ENCODE measurements at regions not wholly inside any gene's neighbourhood (a gene's known extent, or its start where the extent isn't known, plus 50 kb on each side); places are given as distances from the start of the nearest gene placed in this dataset.
"Not testable (repeated sequence)": the region's sequence is repeated elsewhere in the genome, so short reads cannot be mapped to it uniquely, and the experiment has no call there.

- DNase-seq, result peak; percentile 68
These were observed 418.5 kb downstream of the TMEM121 start for GRCh38 chr14:105944632-105945610.

DNA sequence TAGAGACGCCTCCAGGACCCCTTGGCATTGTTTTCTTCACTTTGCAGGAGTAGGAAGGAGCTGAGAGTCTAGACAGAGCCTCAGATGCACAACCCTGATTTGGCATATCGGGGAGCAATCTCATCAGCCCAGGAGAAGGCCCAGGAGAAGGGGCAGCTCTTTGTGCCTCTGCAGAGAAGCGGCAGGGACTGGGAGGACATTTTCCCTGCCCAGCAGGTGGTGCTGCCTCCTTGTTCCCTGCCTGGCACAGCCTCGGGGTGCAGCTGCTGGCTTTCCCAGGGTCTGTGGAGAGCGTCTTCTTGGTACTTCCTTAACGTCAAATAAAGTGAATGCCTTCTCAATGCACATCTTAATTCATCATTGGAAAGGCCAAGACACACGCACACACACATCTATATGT, 419.5 kb downstream of the TMEM121 start:
- no peak for DNase-seq

GRCh38 chr14:105947599-105947998, 421.2 kb downstream of the TMEM121 start:
- no peak for DNase-seq

DNA sequence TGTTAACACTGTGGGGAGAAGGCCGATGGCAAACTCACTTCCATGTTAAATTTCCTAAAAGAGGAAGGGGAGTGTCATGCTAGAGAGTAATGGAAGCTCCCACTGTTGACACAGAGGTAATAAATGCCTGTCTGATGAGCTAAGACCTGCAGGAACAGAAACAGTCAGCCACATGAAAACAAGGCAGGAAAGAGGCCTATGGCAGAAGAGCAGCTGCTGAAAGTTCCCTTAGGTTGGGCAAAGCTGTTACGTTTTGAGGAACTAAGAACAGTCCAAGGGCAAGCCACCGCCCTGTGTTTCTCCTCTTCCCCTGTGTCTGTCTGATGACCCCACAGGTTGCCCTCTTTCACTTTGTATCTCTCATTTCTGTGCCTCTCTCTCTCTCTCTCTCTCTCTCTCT, 422.6 kb downstream of the TMEM121 start:
- DNase-seq, result peak; percentile 1

GRCh38 chr14:105950364-105950892, 424.0 kb downstream of the TMEM121 start:
- DNase-seq, result not testable (repeated sequence)

- DNase-seq, result no peak
These were observed 425.0 kb downstream of the TMEM121 start for GRCh38 chr14:105951399-105951798.

GRCh38 chr14:105952222-105952621, 425.8 kb downstream of the TMEM121 start:
- no peak for DNase-seq

DNA sequence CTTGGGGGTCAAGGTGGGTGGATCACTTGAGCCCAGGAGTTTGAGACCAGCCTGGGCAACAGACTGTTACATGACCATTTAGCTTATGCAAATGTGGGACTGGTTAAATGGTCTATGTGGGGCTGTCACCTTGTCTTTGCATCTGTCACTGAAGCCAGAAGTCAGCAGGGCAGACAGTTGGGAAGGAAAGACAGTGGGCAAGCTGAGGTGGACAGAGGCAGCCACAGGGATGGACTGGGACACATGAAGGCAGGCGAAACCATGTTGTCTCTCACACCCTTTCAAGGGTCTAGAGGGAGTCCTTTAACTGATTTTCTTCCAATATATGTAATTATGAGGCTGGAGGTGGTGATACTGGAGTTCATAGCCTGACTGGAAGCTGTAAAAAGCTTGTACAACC, 426.4 kb downstream of the TMEM121 start:
- DNase-seq, result no peak

DNA sequence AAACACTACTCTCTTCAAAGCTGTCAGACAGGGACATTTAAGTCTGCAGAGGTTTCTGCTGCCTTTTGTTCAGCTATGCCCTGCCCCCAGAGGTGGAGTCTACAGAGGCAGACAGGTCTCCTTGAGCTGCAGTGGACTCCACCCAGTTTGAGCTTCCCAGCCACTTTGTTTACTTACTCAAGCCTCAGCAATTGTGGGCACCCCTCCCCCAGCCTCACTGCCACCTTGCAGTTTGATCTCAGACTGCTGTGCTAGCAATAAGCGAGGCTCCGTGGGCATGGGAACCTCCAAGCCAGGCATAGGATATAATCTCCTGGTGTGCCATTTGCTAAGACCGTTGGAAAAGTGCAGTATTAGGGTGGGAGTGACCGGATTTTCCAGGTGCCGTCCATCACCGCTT, 435.2 kb downstream of the TMEM121 start:
- not testable (repeated sequence) for DNase-seq

DNA sequence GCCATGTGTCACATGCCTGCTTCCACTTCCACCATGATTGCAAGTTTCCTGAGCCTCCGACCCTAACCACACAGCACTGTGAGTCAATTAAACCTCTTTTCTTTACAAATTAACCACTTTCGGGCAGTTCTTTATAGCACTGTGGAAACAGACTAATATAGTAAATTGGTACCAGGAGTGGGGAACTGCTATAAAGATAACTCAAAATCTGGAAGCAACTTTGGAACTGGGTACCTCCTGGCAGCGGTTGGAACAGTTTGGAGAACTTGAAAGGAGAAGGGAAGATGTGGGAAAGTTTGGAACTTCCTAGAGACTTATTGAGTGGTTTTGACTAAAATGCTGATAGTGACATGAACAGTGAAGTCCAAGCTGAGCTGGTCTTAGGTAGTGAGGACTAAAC, 436.1 kb downstream of the TMEM121 start:
- DNase-seq, result no peak

DNA sequence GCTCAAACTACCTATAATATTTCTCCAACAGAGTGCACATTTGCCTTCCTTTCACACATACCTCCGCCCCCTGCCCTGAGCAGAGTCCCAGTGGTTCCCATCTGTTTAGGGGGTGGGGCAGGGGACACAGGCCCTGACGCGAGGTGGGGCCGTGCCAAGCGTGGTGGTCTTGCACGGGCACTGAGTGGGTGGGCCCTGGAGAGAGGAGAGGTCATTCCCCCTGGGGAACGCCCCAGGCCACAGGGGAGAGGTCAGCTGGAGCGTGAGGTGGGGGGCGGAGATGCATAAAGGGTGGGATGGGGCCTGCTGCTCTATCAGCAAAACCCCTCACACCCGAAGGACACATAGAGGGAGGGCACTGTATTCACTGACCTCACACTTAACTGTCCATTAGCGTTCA, 441.9 kb downstream of the TMEM121 start:
- DNase-seq, result no peak

DNA sequence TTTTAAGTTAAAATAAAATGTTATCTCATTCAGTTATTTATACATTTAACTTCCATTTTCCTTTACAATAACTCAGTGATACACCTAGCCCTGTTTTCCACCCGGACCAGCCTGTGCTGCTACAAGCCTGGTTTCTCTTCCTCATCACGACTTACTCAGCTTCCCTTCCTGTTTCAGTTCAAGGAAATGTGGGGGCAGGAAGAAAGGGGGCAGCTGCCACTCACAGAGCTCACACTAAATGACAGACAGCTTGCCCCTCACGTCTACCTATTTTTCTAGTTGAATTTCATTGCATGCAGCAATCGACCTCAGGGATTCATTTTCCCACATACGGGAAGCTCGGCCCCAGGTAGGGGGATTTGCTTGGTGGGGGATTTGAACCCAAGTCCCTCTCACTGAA, 442.6 kb downstream of the TMEM121 start:
- not testable (repeated sequence) for DNase-seq

- not testable (repeated sequence) for DNase-seq
These were observed 444.4 kb downstream of the TMEM121 start for GRCh38 chr14:105970821-105971220.

DNA sequence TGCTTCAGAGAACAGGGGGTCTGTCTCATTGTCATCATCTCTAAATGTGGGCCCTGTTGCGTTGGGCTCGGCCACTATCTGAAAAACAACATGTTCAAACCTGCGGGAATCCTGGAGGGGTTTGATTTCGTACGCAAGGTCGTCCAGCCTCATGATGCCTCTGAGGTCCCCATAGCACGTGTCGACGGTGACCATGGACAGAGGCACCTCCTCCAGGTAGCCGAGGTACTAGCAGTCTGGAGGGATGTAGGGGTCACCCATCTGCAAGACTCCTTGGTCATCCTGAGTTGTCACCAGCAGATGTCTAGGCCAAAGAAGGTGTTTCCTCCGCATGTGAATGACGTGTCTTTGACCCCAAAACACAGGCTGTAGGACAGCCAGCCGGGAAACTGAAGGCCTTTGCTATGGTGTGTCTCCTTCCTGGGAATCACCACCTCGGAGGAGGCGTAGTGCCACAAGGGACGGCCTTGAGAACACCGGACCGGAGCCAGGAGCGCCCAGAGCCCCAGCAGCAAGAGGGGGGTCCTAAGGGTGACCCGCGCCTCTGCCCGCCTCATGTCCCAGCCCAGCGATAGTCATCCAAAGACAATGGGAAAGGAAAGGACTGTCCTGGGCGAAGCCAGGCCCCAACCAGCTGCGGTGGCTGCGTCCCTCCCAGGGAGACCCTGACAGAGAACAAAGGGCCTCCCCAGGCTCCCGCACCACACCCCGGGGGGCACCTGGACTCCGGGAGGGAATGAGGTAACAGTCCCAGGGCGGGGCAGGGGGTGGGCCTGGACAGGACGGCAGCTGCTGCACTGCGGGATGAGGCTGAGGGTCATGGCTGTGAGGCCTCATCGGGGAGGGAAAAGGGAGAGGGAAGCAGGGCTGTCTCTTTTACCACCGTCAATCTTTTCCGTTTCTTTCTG, 445.5 kb downstream of the TMEM121 start:
- DNase-seq, result no peak

DNA sequence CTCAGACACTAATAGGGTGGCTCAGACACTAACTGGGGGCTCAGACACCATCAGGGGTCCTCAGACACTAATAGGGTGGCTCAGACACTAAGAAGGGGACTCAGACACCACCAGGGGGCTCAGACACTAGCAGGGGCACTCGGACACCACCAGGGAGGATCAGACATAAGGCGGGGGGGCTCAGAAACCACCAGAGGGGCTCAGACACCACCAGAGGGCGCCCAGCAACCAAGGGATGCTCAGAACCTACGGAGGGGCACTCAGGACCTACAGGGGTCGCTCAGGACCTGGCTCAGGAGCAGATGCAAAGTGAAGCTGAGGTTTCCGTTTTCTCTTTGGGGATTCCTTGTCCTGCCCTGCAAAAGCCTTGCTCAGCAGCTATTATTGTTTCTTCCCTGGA, 448.5 kb downstream of the TMEM121 start:
- DNase-seq, result peak; percentile 54

DNA sequence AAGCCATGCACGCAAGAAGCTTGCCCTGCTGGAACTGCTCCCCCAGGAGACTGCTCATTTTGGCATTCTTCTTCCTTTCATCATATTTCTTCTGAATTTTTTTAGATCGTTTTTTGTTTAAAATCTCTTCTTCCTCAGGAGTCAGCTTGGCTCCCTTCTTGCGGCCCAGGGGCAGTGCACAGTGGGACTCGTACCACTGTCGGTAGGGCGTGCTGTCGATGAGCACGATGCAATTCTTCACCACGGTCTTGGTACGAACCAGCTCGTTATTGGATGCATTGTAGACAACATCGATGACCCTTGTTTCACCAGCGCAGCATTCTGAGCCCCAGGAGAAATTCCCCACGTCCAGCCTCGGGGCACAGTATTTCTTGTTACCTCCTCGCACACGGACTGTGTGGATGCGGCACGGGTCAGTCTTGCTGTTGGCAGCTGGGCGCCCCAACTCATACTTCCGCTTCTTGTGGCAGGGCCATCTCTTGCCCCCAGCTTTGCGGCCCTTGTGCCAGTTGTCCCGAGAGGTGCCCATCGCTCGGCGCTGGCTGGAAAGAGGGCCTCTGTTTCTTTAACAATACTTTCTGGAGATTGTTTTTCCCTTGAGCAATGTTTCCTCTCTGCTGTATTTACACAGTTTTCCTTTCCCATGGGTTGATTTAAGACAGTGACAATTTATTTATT, 452.4 kb downstream of the TMEM121 start:
- DNase-seq, result no peak

GRCh38 chr14:105979446-105979845, 453.1 kb downstream of the TMEM121 start:
- DNase-seq, result no peak

DNA sequence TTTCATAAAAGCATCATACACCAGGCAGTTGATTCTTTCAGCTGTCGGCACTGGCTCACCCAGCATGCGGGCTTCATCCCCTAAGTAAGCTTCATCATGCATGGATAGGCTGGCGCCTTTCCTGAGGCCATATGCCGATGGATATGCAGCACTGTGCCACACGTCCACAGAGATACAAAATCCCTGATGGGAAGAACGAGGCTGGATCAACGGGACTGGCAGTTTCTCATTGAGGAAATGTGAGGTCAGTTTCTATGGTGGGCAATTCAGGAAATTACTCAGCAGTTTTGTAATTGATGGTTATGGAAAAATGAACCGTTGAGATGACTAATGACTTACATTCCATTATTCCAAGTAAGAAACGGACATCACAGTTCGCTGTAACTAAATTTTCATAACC, 453.8 kb downstream of the TMEM121 start:
- DNase-seq, result no peak

GRCh38 chr14:105981517-105982302, 455.3 kb downstream of the TMEM121 start:
- peak; percentile 60 for DNase-seq

DNA sequence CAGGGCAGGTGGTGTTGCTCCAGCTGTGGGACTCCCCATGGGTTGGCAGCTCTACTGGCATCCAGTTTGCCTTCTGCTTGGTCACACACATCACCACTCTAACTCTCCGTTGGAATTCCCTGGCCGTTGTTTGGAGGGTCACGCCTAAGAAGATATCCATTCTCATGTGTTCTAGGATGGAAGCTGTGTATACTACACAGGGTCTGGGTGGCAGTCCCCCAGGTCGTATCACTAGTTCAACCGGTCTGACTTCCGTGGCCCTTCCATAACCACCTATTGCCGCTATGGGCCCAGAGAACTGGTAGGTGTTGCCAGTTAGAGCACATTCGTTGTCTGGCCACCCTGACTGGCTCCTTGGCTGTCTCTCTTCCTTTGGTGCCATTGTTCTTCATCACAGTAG, 456.3 kb downstream of the TMEM121 start:
- no peak for DNase-seq

GRCh38 chr14:105986894-105987284, 460.5 kb downstream of the TMEM121 start:
- DNase-seq, result no peak

DNA sequence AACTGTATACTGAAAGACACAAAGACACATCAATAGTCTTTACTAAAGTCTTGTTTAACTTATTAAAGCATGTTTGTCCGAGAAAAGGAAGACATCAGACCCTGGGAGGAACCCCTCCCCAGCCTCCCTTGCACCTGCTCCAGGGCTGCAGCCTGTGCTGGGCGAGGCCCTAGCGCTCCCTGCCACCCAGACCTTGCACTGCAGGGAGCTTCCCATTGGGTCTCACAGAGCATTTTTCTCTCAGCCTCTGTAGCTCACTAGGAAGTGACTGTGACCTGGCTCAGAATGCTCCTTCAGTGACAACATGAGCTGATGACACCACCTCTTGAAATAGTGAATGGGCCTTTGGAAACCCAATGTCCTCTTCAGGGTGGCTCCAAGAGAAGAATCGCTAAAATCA, 461.2 kb downstream of the TMEM121 start:
- DNase-seq, result no peak

Data from CD4-positive, alpha-beta T cell treated with Interleukin-4 for 4 hours (primary cell).